SK-N-SH (cell line): ENCODE measurements at regions not wholly inside any gene's neighbourhood (a gene's known extent, or its start where the extent isn't known, plus 50 kb on each side); places are given as distances from the start of the nearest gene placed in this dataset.

Source experiments
- CTCF ChIA-PET: fragments of 300-600, 350-600 bp; formaldehyde crosslinking; extraction: SDS; loops from one replicate; lab custom pipeline; 2021; lab: Yijun Ruan, JAX
- POLR2A ChIA-PET: fragments of 350-600 bp; sonication (Branson Sonifier 250); formaldehyde crosslinking; extraction: SDS; loops from one replicate; lab custom pipeline; 2020; ENCODE audit warnings: antibody characterized with exemption, inconsistent platforms; lab: Yijun Ruan, JAX
- DNase-seq: peaks from one replicate; pipeline ENCODE4 v3.0.0; 2012
- H2AFZ ChIP-seq: fragments of 200-600 bp; sonication (generic); 2 replicates; pipeline ENCODE4 v1.8.1; 2016; ENCODE audit warnings: antibody characterized with exemption, mild to moderate bottlenecking, low read depth
- H3F3A ChIP-seq: fragments of 200-600 bp; sonication (generic); replicated peaks from 2 replicates; pipeline ENCODE3; 2016; ENCODE audit warnings: antibody characterized with exemption, mild to moderate bottlenecking; ENCODE audit not compliant: insufficient read depth
- H3K27ac ChIP-seq, 2 experiments: fragments of 200-500 bp in 1 of 2; fragments of 200-600 bp in 1 of 2; sonication (Bioruptor generic) in 1 of 2; sonication (generic), shearing (Covaris generic) in 1 of 2; 2 replicates each; pipeline versions ENCODE4 v1.5.1 to v1.6.1; 2014 to 2016; ENCODE audit warnings: low read depth in 2 of 2, inconsistent platforms in 1 of 2, low read length in 1 of 2, mild to moderate bottlenecking in 1 of 2, mixed read lengths in 1 of 2
- H3K27me3 ChIP-seq: fragments of 200-600 bp; sonication (generic), shearing (Covaris generic); 2 replicates; pipeline ENCODE4 v1.6.1; 2016; ENCODE audit warnings: mixed run types; ENCODE audit not compliant: insufficient read depth
- H3K36me3 ChIP-seq, 2 experiments: fragments of 200-500 bp in 1 of 2; fragments of 200-600 bp in 1 of 2; sonication (Bioruptor generic) in 1 of 2; sonication (generic) in 1 of 2; replicated peaks in 1 of 2; 2 replicates each; pipeline versions ENCODE3 to v1.5.1; 2014 to 2016; ENCODE audit warnings: low read length in 1 of 2, mild to moderate bottlenecking in 1 of 2; ENCODE audit not compliant: insufficient read depth in 2 of 2, control insufficient read depth in 1 of 2
- H3K4me1 ChIP-seq, 2 experiments: fragments of 200-500 bp in 1 of 2; fragments of 200-600 bp in 1 of 2; sonication (Bioruptor generic) in 1 of 2; sonication (generic), shearing (Covaris generic) in 1 of 2; 2 replicates each; pipeline versions ENCODE4 v1.5.1 to v1.6.1; 2014 to 2016; ENCODE audit warnings: low read depth in 1 of 2, low read length in 1 of 2, mixed run types in 1 of 2; ENCODE audit not compliant: insufficient read depth in 2 of 2, control insufficient read depth in 1 of 2
- H3K4me2 ChIP-seq: fragments of 200-600 bp; sonication (generic), shearing (Covaris generic); 2 replicates; pipeline ENCODE4 v1.6.1; 2017; ENCODE audit warnings: mixed run types
- H3K4me3 ChIP-seq, 2 experiments: fragments of 200-500 bp in 1 of 2; fragments of 200-600 bp in 1 of 2; sonication (Bioruptor generic) in 1 of 2; sonication (generic), shearing (Covaris generic) in 1 of 2; 2 replicates each; pipeline versions ENCODE4 v1.5.1 to v1.8.1; 2014 to 2016; ENCODE audit warnings: low read depth in 2 of 2, inconsistent platforms in 1 of 2, low read length in 1 of 2, mild to moderate bottlenecking in 1 of 2, mixed read lengths in 1 of 2, moderate library complexity in 1 of 2
- H3K79me2 ChIP-seq: fragments of 200-600 bp; sonication (generic); 2 replicates; pipeline ENCODE4 v1.8.1; 2017; ENCODE audit warnings: mild to moderate bottlenecking; ENCODE audit not compliant: insufficient read depth
- H3K9ac ChIP-seq: fragments of 200-600 bp; sonication (generic); 2 replicates; pipeline ENCODE4 v1.6.1; 2017; ENCODE audit warnings: mixed run types
- H3K9me2 ChIP-seq: fragments of 200-600 bp; sonication (generic); 2 replicates; pipeline ENCODE4 v1.6.1; 2017; ENCODE audit warnings: mixed run types
- H3K9me3 ChIP-seq: fragments of 200-600 bp; sonication (generic); 2 replicates; pipeline ENCODE4 v1.6.1; 2017; ENCODE audit warnings: mixed run types, mild to moderate bottlenecking, moderate library complexity
- H4K20me1 ChIP-seq: fragments of 200-600 bp; sonication (generic); 2 replicates; pipeline ENCODE4 v1.6.1; 2017; ENCODE audit warnings: mild to moderate bottlenecking, mixed run types; ENCODE audit not compliant: insufficient read depth
- CTCF ChIP-seq: fragments of 200-600 bp; sonication (generic); IDR thresholded peaks from 2 replicates; pipeline ENCODE4 v1.6.1; 2017; ENCODE audit warnings: antibody characterized with exemption, mild to moderate bottlenecking, moderate library complexity
- FOSL2 ChIP-seq: IDR thresholded peaks from 2 replicates; pipeline ENCODE4 v1.4.0; 2012; ENCODE audit warnings: low read depth, mild to moderate bottlenecking, moderate library complexity, borderline replicate concordance
- GABPA ChIP-seq: IDR thresholded peaks from 2 replicates; pipeline ENCODE4 v1.4.0; 2012; ENCODE audit warnings: low read depth, mild to moderate bottlenecking
- IRF3 ChIP-seq: fragments of 150-350 bp; IDR thresholded peaks from 2 replicates; pipeline ENCODE4 v1.6.1; 2016; ENCODE audit warnings: mild to moderate bottlenecking, low read depth, low read length
- JUND ChIP-seq: IDR thresholded peaks from 2 replicates; pipeline ENCODE4 v1.4.0; 2012
- MEF2A ChIP-seq: IDR thresholded peaks from 2 replicates; pipeline ENCODE4 v1.4.0; 2012; ENCODE audit warnings: low read depth, borderline replicate concordance
- NFIC ChIP-seq: IDR thresholded peaks from 2 replicates; pipeline ENCODE4 v1.4.0; 2012; ENCODE audit warnings: borderline replicate concordance
- NRF1 ChIP-seq: IDR thresholded peaks from 2 replicates; pipeline ENCODE4 v1.6.1; 2012; ENCODE audit warnings: low read depth, mild to moderate bottlenecking, low read length
- RAD21 ChIP-seq: IDR thresholded peaks from 2 replicates; pipeline ENCODE4 v1.6.1; 2012; ENCODE audit warnings: mild to moderate bottlenecking, low read length
- RFX5 ChIP-seq: IDR thresholded peaks from 2 replicates; pipeline ENCODE4 v1.6.1; 2012; ENCODE audit warnings: mild to moderate bottlenecking, improper control_type of control experiment, low read length
- RXRA ChIP-seq: IDR thresholded peaks from 2 replicates; pipeline ENCODE4 v1.4.0; 2012; ENCODE audit warnings: low read depth, mild to moderate bottlenecking, borderline replicate concordance
- SIN3A ChIP-seq: IDR thresholded peaks from 2 replicates; pipeline ENCODE4 v1.6.1; 2012; ENCODE audit warnings: low read depth, mild to moderate bottlenecking, low read length, moderate library complexity, borderline replicate concordance
- TAF1 ChIP-seq: IDR thresholded peaks from 2 replicates; pipeline ENCODE4 v1.6.1; 2012; ENCODE audit warnings: low read depth, mild to moderate bottlenecking, low read length, moderate library complexity, borderline replicate concordance
- USF2 ChIP-seq: fragments of 150-350 bp; IDR thresholded peaks from 2 replicates; pipeline ENCODE4 v1.6.1; 2017; ENCODE audit warnings: antibody characterized with exemption, low read length, low read depth, borderline replicate concordance
- ZBTB33 ChIP-seq: IDR thresholded peaks from 2 replicates; pipeline ENCODE4 v1.4.0; 2012; ENCODE audit warnings: low read depth, borderline replicate concordance
- WGBS: methylation state at CpG from one replicate; pipeline ENCODE4 v1.1.6; 2017; ENCODE audit warnings: low lambda C conversion rate; 5-methylcytosine and 5-hydroxymethylcytosine counted together

GRCh38 chr2:150545916-150546315 is 58.4 kb upstream of the RND3 start:
- H2AFZ ChIP-seq, result no peak overlapping the region
- no peaks in the 10 kb centered on the region for H4K20me1 ChIP-seq
- ChIA-PET POLR2A (no interaction called here), CTCF (no interaction called here)
- no peak for DNase-seq
- no peak overlapping the region for H3K27ac ChIP-seq
- H3K9ac ChIP-seq, result no peak overlapping the region
- H3K79me2 ChIP-seq, result no peaks in the 10 kb centered on the region
- H3K9me2 ChIP-seq, result no peaks in the 10 kb centered on the region
- TF ChIP-seq IRF3, result no peak
- TF ChIP-seq RAD21, result no peak
- TF ChIP-seq TAF1, result no peak
- no peak for TF ChIP-seq JUND
- TF ChIP-seq RXRA, result no peak
- no peak for TF ChIP-seq CTCF
- no peak for TF ChIP-seq MEF2A
- TF ChIP-seq NRF1, result no peak
- TF ChIP-seq GABPA, result no peak
- no peak for TF ChIP-seq FOSL2
- no peak for TF ChIP-seq ZBTB33
- no peak for TF ChIP-seq RFX5
- no peak for TF ChIP-seq NFIC
- TF ChIP-seq USF2, result no peak
- no peak for TF ChIP-seq SIN3A
- 87% methylated on average over 4 of the region's 4 CpGs for WGBS
- no peaks in the 10 kb centered on the region for H3F3A ChIP-seq
- no peaks in the 10 kb centered on the region for H3K9me3 ChIP-seq
- H3K4me1 ChIP-seq, result no peaks in the 10 kb centered on the region
- no peak overlapping the region for H3K4me3 ChIP-seq
- no peaks in the 10 kb centered on the region for H3K36me3 ChIP-seq
- H3K27me3 ChIP-seq, result no peaks in the 10 kb centered on the region
- no peak overlapping the region for H3K4me2 ChIP-seq
